Activated CD4-positive, alpha-beta T cell treated with anti-CD3 and anti-CD28 coated beads, Interleukin-10, Interleukin-2, amounts not matched to agents 100 ng/mL and 50 ng/mL, durations not matched to agents 16 hours and 8 hours (primary cell): ENCODE measurements at regions not wholly inside any gene's neighbourhood (a gene's known extent, or its start where the extent isn't known, plus 50 kb on each side); places are given as distances from the start of the nearest gene placed in this dataset.

Source experiments
- DNase-seq: peaks from one replicate; pipeline ENCODE4 v3.0.0-alpha.2; 2020

DNA sequence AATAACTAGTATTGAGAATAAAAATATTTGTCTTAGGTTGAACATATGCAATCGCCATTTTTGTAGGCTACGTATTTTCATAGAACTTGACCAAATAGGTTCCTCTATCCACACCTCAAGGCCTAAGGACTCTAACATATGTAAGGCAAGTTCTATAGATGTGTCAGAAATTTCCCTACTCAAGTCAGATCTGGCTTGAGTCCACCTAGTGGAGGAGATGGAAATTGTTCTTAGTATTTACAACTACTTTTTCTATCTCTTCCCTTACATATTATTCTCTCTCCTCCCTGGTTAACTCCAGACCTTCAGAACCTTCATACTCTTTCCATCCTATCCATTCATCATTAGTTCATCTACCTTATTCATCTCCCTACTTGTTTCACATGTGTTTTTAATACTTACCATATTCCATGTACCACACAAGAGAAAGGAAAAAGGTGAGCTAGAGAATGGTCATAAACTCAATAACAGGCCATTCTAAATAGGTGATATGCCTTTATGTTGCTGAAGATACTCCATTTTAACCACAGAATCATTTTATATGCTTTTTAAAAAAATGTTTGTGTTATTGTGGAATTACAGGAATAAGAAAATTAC lies 174.5 kb upstream of the HDAC9 start:
- peak; percentile 31 for DNase-seq

DNA sequence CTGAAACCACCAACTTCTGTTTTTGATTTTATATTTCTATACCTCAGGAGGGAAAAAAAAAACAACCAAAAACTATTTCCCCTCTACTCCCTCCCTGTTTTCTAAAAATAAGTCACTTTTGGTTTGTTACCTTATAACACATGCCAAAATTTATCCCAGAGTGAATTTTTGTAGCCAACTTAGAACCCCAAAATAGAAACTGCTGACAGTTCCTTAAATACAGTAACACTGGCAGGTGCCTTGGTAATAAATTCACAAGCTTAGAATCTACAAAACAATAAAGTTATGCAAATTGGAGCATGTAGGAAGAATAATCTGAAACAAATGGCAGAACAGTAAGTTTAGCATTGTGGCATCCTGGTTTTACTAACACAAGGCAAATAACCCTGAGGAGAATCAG lies 165.0 kb upstream of the HDAC9 start:
- no peak for DNase-seq

DNA sequence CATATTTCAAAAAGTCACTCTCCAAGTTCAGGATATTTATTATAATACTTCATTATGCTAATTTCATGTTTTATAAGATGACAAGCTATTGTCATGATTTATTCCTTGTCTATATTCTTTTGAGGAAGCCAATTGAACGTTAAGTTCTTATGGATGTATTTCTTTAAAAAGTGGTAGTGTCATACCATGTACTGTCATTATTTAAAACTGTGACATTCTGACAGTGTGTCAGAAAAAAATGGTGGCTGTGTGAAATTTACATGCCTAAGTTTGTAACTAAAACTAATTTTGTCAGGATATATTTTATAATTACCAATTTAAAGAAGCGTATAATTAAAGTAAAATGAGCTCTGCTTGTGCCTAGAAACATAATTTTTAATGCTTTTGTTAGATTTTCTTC lies 158.9 kb upstream of the HDAC9 start:
- DNase-seq = no peak

DNA sequence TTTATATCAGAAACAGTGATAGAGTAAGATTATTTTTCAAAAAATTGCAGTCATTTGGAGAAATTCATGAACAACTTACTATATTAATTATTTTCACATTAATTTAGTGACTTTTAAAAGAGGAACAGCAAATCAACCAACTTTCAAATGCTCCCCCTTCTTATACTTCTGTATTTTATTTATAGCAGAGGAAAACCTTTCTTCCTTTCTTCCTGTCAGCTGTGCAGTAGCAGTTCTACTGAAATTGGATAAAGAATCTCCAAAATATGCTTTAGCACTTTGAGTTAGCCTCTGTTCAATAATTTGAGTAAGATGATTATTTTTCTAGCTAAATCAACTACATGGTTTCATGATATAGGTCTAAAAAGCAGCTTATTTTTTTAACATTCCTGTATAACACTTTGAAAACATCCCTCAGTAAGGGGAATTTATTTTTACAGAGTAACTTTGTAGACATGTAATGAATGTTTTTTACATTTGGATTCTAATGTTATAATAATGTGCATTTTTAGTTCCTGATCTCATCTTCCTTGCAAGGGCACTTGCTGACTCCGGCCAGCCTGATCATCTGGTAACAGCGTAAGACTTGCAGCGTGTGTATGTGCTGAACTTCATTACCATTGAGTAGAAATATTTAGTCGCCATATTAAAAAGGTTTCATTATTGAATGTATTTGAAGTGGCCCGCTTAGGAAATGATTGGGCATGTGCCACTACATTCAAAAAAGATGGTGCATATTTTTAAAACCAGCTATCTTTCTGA lies 158.3 kb upstream of the HDAC9 start:
- no peak for DNase-seq

DNA sequence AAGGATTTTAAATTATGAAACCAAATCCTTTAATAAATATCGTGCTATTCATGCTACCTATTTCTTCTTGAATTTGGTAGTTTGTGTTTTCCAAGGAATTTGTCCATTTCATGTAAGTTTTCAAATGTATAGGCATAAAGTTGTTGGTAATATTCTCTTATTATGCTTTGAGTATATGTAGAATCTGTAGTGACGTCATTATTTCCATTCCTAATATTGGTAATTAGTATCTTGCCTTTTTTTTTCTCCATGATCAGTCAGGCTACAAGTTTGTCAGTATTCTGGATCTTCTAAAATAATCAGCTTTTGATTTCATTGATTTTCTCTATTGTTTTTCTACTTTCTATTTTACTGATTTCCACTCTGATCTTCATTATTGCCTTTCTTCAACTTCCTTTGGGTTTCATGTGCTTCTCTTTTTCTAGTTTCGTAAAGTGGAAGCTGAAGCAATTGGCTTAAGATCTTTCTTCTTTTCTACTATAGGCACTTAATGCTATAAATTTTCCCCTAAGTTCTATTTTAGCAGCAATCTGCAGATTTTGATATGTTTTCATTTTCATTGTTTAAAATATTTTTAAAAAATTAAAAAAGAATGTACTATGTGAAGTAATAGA lies 156.5 kb upstream of the HDAC9 start:
- DNase-seq = no peak

DNA sequence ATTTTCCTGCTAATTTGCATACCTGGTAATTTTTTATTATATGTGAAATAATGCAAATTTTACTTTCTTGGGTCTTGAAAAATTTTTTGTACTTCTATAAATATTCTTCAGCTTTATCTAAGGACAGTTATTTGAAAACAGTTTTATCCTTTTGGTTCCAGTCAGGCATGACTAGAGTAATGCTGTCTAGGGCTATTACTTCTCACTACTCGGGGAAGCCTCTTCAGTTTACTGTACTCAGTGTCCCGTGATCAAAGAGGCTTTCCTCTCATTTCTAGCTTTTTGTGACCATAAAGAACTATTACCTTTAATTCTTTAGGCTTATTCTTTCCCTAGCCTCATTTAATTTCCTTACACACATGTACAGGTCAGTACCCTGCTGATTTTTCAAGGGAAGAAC lies 153.8 kb upstream of the HDAC9 start:
- DNase-seq = no peak

DNA sequence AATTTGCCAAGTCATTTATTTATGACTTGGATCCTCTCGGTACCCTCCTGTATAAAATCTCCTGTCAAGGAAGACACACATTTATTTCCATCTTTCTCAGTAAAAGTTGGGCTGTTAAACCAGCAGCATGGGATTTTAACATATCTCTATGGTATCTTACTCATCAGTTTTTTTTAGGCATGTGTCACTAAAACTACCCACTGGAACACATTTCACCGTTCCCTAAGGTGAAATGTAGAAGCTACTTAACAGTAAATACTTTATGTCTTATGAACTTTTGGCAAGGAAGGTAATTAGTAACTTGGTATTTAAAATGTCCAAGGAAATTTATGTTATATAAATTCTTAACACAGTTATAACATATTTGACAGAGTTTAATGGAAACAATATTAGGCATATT lies 152.5 kb upstream of the HDAC9 start:
- no peak for DNase-seq

DNA sequence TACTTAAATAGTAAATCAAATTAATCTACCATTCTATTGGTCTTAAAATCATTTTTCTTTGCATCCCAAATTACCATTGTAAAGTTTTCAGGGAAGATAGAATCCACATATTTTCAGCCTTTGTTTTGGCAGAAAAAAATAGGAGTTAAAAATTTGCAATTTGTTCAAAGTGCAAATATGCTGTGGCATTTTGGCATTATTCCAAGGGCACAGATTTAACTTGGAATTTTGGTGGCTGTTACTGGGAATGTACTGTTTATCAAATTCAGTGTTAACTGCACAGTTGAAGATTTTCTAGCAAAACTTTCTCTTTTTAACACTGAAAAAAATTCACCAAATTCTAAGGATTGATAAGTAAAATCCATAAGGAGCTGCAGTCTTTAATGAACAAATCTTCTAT lies 151.0 kb upstream of the HDAC9 start:
- DNase-seq = no peak

DNA sequence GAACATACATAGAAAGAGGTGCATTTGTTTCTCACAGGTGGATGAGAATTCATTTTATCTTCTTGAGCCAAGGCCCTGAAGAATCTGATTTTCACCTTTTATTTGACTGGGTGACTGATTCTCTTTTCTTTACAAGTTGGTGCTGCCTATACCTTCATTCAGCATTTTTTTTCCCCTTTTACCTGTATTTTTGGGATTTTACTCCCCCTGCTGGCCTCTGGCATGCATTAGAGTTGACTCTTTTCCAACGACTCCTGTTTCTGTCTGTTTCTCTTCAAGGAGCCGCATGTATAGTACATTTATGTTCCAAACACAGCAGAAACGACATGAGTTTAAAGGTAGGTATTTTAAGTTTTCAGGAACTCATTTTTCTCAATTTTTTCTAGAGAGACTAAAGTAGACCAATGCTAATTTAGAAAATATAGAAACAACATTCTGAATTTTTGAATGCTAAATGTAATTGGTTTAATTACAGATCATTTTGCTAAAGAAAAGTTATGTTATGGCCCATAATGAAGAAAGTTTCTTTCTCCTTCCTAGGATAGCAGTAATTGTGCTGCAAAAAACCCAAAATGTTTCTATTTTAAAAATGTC lies 149.8 kb upstream of the HDAC9 start:
- peak; percentile 45 for DNase-seq

DNA sequence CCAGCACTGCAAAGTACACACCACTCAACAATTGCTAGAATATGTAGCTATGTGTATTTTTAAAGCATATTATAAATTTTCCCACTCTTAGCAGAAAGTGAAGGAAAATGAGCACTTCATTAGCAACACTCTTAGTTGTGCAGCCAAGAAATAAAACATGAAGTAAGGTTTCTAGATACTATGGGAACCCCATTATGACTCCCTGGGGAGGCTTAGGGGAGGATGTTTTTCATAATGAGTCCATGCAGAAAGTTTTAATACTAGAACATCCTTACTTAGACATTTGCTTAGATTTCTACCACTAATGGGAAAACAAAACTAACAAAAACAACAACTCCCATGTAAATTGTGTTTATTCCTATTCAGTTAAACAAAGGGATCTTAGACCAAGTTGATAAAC lies 148.4 kb upstream of the HDAC9 start:
- no peak for DNase-seq

DNA sequence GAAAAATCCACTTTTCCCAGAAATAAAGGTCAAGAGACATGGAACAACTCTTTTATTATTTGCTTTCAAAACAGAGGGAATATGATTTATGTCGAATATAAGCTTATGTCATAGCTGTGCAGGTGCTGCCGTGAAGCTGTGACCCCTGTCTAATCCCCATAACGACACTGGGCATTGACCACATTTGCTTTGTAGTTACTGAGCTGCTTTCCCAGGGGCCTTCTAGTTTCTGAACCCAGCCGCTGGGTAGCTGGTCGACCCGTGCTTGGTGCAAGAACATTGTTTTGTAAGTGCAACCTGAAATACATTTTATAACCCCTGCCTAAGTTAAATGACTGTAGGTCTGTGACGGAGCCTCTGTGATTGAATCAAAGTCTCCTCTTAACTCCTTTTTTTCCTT lies 144.9 kb upstream of the HDAC9 start:
- DNase-seq = no peak

DNA sequence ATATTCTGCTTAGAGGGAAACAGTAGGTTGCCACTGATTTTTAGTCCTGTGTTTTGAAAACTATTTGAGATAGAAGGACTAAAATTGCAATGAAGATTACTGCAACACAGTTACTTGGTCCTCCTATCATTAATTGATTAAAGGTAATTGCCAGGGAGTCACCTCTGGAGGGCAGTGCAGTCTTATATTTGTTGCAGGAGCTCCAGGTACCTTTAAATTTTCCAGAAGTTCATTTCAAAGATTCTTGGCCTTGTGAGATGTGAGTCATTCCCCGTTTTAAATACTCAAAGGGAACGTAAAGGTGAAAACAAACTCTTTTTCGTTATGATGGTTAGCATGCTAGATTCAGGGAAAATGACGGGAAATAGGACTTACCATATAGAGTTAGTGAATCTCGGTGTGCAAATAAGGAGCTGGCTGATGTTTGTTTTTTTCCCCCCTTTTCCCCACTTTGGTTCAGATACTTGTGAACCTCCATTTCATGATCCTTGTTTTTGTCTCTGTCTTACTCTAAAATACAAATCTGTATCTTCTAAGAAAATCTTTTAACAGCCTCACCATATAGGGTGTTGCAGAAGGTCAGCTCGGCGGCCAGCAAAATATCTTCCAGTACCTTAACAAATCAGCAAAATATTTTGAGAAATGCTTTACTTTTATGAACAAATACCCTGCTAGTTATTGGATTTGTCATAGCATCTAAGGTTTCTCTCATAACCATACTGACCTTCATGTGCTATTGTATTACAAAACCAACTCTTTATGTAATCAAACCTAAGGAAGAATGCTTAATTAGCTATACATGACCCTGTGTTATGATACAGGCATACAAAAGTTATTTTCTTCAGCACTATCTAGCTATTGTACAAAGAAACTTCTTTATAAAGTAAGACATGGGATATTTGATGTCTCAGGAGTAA lies 143.0 kb upstream of the HDAC9 start:
- DNase-seq = peak; percentile 52

DNA sequence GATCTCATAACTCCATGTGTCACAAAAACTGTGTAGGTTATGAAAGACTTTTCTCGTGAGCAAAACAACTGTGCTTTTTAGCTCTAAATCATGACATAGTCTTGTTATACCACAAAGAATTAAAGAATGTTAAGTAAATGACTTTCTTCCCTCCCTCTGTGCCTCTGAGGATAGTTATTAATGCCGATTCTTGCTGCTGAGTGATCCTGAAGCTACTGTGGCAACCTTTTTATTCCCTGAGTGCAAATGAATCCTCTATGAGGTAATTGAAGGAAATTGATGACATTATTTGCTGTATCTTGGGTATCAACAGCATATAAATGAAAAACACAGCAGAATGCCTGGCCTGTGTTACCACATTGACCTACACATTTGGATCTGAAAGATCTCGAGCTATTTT lies 142.2 kb upstream of the HDAC9 start:
- DNase-seq = no peak

DNA sequence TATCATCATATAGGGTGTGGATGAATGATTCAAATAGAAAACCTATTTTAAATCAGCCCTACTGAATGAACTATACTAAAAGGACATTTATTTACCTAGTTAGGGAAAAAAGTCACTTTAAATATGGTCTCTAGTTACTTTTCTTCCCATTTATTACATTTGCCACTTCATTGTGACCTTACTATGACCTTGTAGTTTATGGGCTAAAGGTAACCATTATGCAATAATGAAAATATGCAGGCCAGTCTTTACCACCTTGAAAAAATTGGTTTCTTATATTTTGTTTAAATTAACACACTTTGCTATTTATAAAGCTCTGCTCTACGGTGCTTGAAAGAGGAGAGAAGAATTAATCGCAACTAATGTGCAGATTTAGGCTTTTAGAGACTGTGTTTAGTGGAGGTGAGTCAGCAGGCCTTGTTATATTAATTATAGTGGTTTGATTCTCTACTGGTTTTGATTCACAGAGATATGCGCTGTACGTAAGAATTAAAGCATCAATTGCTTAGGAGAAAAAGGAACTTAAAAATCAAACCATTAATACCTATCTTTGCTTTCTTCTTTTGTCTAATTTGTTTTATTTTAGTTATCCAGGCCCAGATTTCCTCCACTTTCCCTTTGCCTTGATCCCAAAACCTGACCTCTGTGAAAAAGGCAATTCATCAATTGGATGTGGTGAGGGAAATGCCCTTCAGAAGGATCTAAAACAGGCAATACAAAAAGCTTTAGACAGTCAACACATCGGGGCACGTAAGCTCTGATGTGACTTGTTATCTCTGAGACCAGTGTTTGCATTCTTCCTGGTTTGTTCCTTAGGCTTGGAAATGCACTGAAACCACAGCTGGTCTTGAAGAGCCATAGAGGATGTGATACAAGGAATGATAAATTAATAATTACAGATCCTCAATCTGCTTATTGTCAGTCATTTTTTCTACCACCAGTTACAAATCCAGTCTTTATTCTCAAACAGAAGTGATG lies 141.2 kb upstream of the HDAC9 start:
- no peak for DNase-seq

DNA sequence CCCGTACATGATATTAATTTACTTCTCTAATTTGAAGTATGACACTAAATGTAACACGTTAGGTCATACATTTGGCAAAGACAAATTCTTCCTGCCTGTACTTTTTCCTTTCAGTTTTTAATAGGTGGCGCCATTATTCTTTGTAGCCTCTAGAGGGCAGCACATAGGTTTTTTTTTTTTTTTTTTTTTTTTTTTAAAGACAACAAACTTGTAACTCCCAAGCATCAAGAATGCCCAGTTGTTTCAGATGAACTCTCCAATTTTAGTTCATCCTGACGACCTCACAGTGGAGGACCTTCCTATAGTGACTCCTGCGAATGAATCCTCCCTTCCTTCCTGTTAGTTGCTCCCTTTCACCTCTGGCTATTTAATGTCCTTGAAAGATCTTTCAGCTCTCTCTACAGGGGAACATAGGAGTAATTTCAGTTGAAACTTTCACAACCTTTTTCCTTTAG lies 139.3 kb upstream of the HDAC9 start:
- peak; percentile 32 for DNase-seq

DNA sequence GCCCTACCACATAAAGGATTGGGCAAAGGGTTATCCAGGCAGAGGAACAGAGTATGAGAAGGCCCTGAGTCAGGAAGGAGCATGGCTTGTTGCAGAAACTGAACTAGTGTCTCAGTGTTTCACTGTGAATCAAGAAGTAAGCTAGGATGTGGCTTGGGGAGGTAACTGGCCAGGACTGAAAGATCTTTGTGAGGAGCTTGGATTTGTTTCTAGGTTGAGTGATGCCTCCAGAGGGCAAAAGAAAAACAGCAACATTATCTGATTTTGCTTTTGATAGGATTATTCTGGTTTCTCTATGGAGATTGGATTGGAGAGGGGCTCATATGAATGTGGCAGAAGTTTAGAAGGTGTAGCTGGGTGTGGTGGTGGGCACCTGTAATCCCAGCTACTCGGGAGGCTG lies 137.9 kb upstream of the HDAC9 start:
- DNase-seq = peak; percentile 5

DNA sequence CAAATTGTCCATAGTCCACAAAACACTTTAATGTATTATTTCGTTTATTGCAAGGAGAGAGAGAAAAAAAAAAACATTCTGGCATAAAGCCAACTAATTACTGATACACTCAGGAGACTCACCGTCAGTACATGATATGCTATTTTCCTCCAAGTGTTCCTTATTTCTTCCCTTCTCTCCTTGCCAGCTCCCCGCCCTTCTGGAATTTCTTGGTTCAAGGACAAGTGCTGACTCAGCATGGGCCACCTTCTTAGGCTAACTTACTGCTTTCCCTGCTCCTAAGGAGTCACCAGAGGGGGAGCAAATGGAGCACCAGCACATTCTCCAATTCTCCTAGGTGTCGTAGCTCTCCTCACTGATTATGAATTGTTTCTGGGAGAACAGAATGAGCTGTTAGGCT lies 133.8 kb upstream of the HDAC9 start:
- no peak for DNase-seq

DNA sequence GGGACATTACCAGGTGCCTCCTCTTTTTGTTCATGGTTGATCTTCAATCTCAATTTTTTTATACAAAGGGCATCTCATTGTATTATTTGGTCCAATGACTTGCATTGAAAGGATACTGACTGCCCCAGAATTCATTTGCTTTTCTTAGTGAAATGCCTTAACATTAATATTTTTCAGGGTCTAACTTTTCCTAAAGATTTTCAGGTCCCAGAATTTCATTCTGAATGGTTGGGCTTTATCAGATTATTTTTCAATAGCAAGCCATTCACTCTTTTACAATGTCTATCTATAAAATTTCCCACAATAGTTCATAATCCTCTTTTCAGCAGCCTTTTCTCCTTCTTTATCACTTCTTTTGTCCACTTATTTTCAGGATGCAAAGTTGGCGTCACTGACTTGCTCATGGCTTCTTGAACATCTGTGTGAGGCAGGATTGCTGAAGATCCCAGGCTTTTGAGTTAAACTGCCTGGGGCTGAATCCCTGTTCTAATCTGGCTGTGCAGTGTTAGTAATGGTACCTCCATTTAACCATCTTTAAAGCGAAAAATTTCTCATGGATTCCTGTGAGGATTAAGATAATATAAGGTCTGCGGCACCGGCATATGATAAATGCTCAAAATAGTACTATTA lies 131.7 kb upstream of the HDAC9 start:
- DNase-seq = no peak

DNA sequence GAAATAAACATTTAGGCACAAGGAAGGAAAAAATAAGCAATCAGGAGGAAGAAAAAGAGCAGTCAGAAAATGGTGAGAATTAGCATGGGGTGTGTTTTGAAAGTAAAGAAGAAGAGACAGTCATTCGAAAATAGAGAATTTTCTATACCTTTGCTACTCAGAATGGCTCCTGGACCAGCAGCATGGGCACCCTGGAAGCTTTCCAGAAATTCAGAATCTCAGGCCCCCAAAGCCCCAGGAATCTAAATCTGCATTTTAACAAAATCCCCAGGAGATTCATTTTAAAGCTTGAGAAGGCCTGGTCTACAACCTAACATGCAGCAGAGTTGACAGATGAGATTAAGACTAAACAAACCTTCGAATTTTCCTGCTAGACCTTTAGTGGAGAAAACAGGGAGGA lies 131.2 kb upstream of the HDAC9 start:
- DNase-seq = no peak

DNA sequence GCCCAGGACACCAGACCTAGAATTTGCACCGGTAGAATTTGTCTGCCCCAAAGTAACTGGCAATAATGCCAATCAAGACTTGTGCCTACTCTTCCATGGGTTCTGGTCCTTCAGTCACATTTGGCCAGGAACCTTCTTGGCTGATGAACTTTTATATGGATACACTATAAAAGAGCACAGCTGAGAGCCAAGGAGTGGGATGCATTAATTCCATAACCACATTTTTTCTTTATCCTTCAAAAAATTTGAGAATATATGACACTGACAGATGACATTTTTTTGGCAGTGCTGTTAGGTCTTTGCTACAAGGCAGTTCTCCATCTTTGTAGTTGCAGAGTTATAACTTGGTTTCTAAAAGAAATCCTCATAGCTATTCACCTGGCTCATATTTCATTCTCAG lies 129.2 kb upstream of the HDAC9 start:
- DNase-seq = no peak

DNA sequence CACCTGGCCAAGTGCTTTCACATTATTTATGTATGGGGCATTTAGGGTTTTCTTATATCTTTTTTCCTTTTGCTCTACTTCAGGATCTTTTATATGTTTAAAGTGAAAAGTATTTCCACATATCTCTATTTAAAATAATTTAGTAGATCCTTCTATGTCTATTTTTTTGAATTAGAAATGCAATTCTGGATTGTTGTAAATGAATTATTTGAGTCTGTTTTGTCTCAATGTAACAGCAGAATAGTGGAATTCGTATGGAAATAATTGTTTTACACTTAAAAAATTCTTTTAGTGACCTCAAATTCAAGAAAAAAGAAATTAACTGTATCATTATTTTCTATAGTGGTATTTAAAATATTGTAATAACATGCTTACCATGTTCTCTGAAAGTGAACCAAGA lies 126.5 kb upstream of the HDAC9 start:
- DNase-seq = no peak
